ENCODE measurements at regions not wholly inside any gene's neighbourhood (a gene's known extent, or its start where the extent isn't known, plus 50 kb on each side); places are given as distances from the start of the nearest gene placed in this dataset.

DNA sequence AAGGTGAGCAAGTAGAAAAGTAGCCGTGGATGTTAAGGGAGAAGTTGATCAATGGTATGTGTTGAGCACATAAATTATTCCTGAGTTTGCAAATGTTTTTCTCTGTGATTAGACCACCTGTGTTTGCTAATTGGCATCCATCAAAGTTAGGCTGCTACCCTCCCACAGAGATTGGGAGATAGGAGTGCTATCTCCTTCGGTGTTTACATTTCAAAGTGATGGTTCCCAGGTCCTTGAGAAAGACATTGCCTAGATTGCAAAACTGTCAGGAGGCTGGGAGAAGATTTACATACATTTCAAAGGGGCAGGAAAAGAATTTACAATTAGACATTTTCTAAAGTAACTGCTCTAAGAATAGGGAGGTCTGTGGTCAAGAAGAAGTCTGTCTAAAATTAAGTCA is 54.3 kb upstream of the CNTNAP4 start:
- no peak overlapping the region for H3K4me3 Mint-ChIP-seq
- no peaks in the 10 kb centered on the region for H3K9me3 Mint-ChIP-seq
- H3K27ac Mint-ChIP-seq = no peak overlapping the region

DNA sequence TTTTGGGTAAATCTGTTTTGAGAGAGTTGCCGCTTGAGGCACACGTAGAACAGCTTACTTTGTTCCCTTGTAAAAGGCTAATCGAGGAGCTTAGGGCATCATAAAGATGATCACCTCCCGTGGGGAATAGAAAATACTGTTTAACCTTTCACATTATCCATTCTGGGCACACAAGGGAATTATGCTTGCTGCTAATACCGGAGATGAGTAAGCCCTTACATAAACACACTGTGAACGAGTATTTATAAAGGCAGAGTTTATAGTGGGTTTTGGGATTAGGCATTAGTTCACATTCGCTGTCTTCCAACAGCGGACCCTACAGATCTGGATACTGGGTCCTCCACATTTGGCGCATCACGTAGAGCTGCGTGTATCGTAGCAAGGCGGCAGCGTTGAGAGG is 51.2 kb upstream of the CNTNAP4 start:
- Mint-ChIP-seq H3K4me3 (no peak overlapping the region), H3K4me1 (ENCODE audit: low read depth) (no peaks in the 10 kb centered on the region), H3K36me3 (ENCODE audit: low read depth) (no peaks in the 10 kb centered on the region), H3K27ac (no peak overlapping the region), H3K9me3 (peaks cover 7% of the 10 kb centered on the region), H3K27me3 (no peaks in the 10 kb centered on the region)

More for the DNA sequence above, 54.3 kb upstream of the CNTNAP4 start:
- Mint-ChIP-seq H3K4me1 (ENCODE audit: low read depth) (no peaks in the 10 kb centered on the region), H3K36me3 (ENCODE audit: low read depth) (no peaks in the 10 kb centered on the region), H3K27me3 (no peaks in the 10 kb centered on the region)

DNA sequence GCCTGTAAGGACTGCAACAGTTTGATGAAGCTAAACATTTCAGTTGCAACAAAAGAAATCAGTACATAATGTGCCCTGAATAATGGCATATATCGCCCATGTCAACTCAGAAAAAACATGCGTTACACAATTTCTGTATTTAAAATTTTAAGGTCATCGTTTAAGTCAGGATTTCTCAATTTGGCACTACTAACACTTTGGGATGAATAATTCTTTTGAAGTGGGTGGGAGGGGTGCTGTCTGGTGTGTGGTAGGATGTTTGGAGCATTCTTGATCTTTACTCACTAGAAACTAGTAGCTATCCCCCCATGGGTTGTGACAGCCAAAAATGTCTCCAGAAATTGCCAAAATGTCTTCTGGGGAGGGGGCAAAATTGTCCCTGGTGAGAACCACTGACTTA is 50.7 kb upstream of the CNTNAP4 start:
- no peaks in the 10 kb centered on the region for H3K27me3 Mint-ChIP-seq
- no peaks in the 10 kb centered on the region for H3K4me1 Mint-ChIP-seq (ENCODE audit: low read depth)
- no peaks in the 10 kb centered on the region for H3K36me3 Mint-ChIP-seq (ENCODE audit: low read depth)
- H3K4me3 Mint-ChIP-seq = no peak overlapping the region
- H3K27ac Mint-ChIP-seq = no peak overlapping the region
- H3K9me3 Mint-ChIP-seq = peaks cover 11% of the 10 kb centered on the region
